Panc1 (cell line): ENCODE measurements at regions not wholly inside any gene's neighbourhood (a gene's known extent, or its start where the extent isn't known, plus 50 kb on each side); places are given as distances from the start of the nearest gene placed in this dataset.
A peak's percentile ranks its signal among the peaks of the same experiment; 100 is the strongest.

Experiments used
- ATAC-seq: fragments of 200-7000 bp; cut with Tn5 transposase; 2 replicates; pipeline ENCODE4 v1.9.1; 2020; ENCODE audit warnings: mild to moderate bottlenecking, moderate library complexity
- BruUV-seq: library from RNA; stranded (reverse); fragments of 400-500 nt; replicated peaks from 2 replicates; lab custom pipeline; 2021; lab: Mats Ljungman, UMichigan
- CTCF ChIA-PET: fragments of 300-600 bp; sonication (Branson Sonifier 250); formaldehyde crosslinking; loops from one replicate; lab custom pipeline; 2022; ENCODE audit warnings: antibody characterized with exemption; lab: Charles Lee
- POLR2A ChIA-PET: fragments of 300-600 bp; sonication (Branson Sonifier 250); formaldehyde crosslinking; loops from one replicate; lab custom pipeline; 2022; ENCODE audit warnings: antibody characterized with exemption; lab: Charles Lee
- DNase-seq: peaks from one replicate; pipeline ENCODE4 v3.0.0-alpha.2; 2010; ENCODE audit warnings: low read depth, low spot score
- H3K27ac ChIP-seq: 2 replicates; pipeline ENCODE4 v1.5.1; 2011; ENCODE audit warnings: mild to moderate bottlenecking, low read length, inconsistent platforms
- H3K27me3 ChIP-seq: fragments of 200-500 bp; sonication (Bioruptor generic); 2 replicates; pipeline ENCODE4 v1.6.0; 2014; ENCODE audit warnings: low read length, inconsistent platforms; ENCODE audit not compliant: control insufficient read depth, insufficient read depth
- H3K36me3 ChIP-seq: fragments of 200-500 bp; sonication (Bioruptor generic); 2 replicates; pipeline ENCODE4 v1.5.1; 2014; ENCODE audit warnings: inconsistent platforms, mild to moderate bottlenecking, low read length, moderate library complexity; ENCODE audit not compliant: control insufficient read depth, insufficient read depth
- H3K4me1 ChIP-seq: 2 replicates; pipeline ENCODE4 v1.5.1; 2011; ENCODE audit warnings: inconsistent platforms, mild to moderate bottlenecking, low read length, moderate library complexity; ENCODE audit not compliant: control insufficient read depth, insufficient read depth
- H3K4me3 ChIP-seq, 2 experiments: 2 replicates each; pipeline ENCODE4 v1.5.1; 2011 to 2012; ENCODE audit warnings: low read depth in 2 of 2, low read length in 2 of 2, mild to moderate bottlenecking in 2 of 2, inconsistent platforms in 1 of 2, moderate library complexity in 1 of 2
- H3K9me3 ChIP-seq: fragments of 200-500 bp; sonication (Bioruptor generic); 2 replicates; pipeline ENCODE4 v1.5.1; 2014; ENCODE audit warnings: low read depth, mild to moderate bottlenecking, inconsistent platforms, low read length, moderate library complexity; ENCODE audit not compliant: control insufficient read depth, insufficient read depth
- POLR2AphosphoS5 ChIP-seq: IDR thresholded peaks from 2 replicates; pipeline ENCODE4 v1.6.1; 2012; ENCODE audit warnings: mild to moderate bottlenecking, low read depth, low read length, moderate library complexity
- REST ChIP-seq, 2 experiments: IDR thresholded peaks; 2 replicates each; pipeline ENCODE4 v1.6.1; 2011 to 2012; ENCODE audit warnings: low read depth in 2 of 2, control low read depth in 1 of 2, low read length in 1 of 2, mild to moderate bottlenecking in 1 of 2, moderate library complexity in 1 of 2; ENCODE audit not compliant: insufficient read depth in 1 of 2
- SIN3A ChIP-seq: IDR thresholded peaks from 2 replicates; pipeline ENCODE4 v1.6.1; 2012; ENCODE audit warnings: low read depth, mild to moderate bottlenecking, low read length, moderate library complexity, borderline replicate concordance; ENCODE audit not compliant: insufficient read depth
- TCF7L2 ChIP-seq: IDR thresholded peaks from 2 replicates; pipeline ENCODE4 v1.6.1; 2011; ENCODE audit warnings: mild to moderate bottlenecking, low read depth, low read length, inconsistent platforms
- in situ Hi-C: cut with HindIII; loops from 2 replicates; pipeline ENCODE4 v1.10.0; 2016; ENCODE audit warnings: low sequenced_read_pairs, low pct_unique_long_range_greater_than_20kb
- intact Hi-C: fragments of 100-400 bp; cut with micrococcal nuclease; formaldehyde crosslinking; loops from one replicate; pipeline ENCODE4 v1.10.0; 2022; ENCODE audit not compliant: unreplicated experiment
- TF ChIP-seq, protein P1 (sequence below): fragments of 450-650 bp; IDR thresholded peaks from 2 replicates; pipeline ENCODE4 v1.5.1; 2017; ENCODE audit warnings: mild to moderate bottlenecking

DNA sequence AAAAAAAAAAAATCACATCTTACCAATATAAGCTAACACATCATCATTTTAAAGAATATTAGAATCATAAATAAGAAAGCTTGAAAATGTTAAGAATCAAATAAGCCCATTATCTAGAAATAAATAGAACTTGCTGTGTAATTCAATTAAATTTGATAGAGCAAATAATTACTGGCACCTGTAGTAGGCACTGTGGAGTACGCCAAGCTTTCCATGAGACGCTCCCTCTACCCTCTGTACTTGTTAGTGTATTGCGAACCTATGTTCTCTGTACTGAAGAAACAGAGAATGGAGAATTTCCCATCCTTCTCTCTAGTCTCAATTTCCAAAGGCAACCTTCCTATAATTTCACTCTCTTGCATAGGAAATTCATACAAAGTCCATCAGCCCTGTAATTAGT is 61.7 kb upstream of the HAND2 start:
- H3K9me3 ChIP-seq, result no peaks in the 10 kb centered on the region
- in situ Hi-C loops, result no loop called here
- no peaks in the 10 kb centered on the region for H3K27me3 ChIP-seq
- POLR2A ChIA-PET, result no interaction called here
- no peaks in the 10 kb centered on the region for H3K36me3 ChIP-seq
- intact Hi-C loops, result no loop called here
- TF ChIP-seq, protein P1, sequence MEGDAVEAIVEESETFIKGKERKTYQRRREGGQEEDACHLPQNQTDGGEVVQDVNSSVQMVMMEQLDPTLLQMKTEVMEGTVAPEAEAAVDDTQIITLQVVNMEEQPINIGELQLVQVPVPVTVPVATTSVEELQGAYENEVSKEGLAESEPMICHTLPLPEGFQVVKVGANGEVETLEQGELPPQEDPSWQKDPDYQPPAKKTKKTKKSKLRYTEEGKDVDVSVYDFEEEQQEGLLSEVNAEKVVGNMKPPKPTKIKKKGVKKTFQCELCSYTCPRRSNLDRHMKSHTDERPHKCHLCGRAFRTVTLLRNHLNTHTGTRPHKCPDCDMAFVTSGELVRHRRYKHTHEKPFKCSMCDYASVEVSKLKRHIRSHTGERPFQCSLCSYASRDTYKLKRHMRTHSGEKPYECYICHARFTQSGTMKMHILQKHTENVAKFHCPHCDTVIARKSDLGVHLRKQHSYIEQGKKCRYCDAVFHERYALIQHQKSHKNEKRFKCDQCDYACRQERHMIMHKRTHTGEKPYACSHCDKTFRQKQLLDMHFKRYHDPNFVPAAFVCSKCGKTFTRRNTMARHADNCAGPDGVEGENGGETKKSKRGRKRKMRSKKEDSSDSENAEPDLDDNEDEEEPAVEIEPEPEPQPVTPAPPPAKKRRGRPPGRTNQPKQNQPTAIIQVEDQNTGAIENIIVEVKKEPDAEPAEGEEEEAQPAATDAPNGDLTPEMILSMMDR, result peak; percentile 19; the same call in 1 of the 2 replicates
- TF ChIP-seq REST (IDR thresholded peaks at IDR 0.05; ENCODE audit: insufficient read depth in 1 of 2, low read depth in 2 of 2, low read length in 1 of 2), result no peak
- DNase-seq, result no peak
- CTCF ChIA-PET, result no interaction called here
- no peaks in the 10 kb centered on the region for H3K4me1 ChIP-seq
- no peak overlapping the region for H3K4me3 ChIP-seq
- H3K27ac ChIP-seq, result no peak overlapping the region
- BruUV-seq, result no TSS peak
- no peak for ATAC-seq

- Histone ChIP-seq H3K27ac (no peak overlapping the region), H3K4me1 (no peaks in the 10 kb centered on the region), H3K4me3 (no peak overlapping the region), H3K27me3 (no peaks in the 10 kb centered on the region), H3K9me3 (no peaks in the 10 kb centered on the region), H3K36me3 (no peaks in the 10 kb centered on the region)
- intact Hi-C loops, result no loop called here
- POLR2A ChIA-PET, result no interaction called here
- in situ Hi-C loops, result no loop called here
- CTCF ChIA-PET, result no interaction called here
- ATAC-seq, result no peak
- TF ChIP-seq, protein P1, result no peak
- TF ChIP-seq TCF7L2 (no peak), REST (IDR thresholded peaks at IDR 0.05; ENCODE audit: insufficient read depth in 1 of 2, low read depth in 2 of 2, low read length in 1 of 2) (no peak), POLR2AphosphoS5 (no peak), SIN3A (no peak)
- no TSS peak for BruUV-seq
- no peak for DNase-seq
Measured at GRCh38 chr4:173590697-173591096, 60.7 kb upstream of the HAND2 start.
